GM12878 (cell line): ENCODE measurements at regions not wholly inside any gene's neighbourhood (a gene's known extent, or its start where the extent isn't known, plus 50 kb on each side); places are given as distances from the start of the nearest gene placed in this dataset.

Experiments used
- ATAC-seq: fragments of 200-7000 bp; cut with Tn5 transposase; 3 replicates; pipeline ENCODE4 v1.9.1; 2020; ENCODE audit warnings: mild to moderate bottlenecking, moderate library complexity
- BruUV-seq: library from RNA; stranded (reverse); fragments of 400-500 nt; replicated peaks from 2 replicates; lab custom pipeline; 2021; lab: Mats Ljungman, UMichigan
- CTCF ChIA-PET: fragments of 300-600 bp; sonication (Branson Sonifier 250); formaldehyde crosslinking; extraction: SDS; loops from one replicate; lab custom pipeline; 2021; ENCODE audit warnings: inconsistent platforms; lab: Yijun Ruan, JAX
- POLR2A ChIA-PET: fragments of 350-600 bp; formaldehyde crosslinking; extraction: SDS; loops from one replicate; lab custom pipeline; 2021; ENCODE audit warnings: inconsistent platforms; lab: Charles Lee
- RAD21 ChIA-PET: fragments of 300-600 bp; sonication (Branson Sonifier 250); formaldehyde crosslinking; loops from one replicate; lab custom pipeline; 2023; ENCODE audit warnings: antibody characterized with exemption; ENCODE audit not compliant: unreplicated experiment; lab: Charles Lee
- SMC1A ChIA-PET: fragments of 300-600 bp; sonication (Branson Sonifier 250); formaldehyde crosslinking; loops from one replicate; lab custom pipeline; 2023; ENCODE audit not compliant: unreplicated experiment, uncharacterized antibody; lab: Charles Lee
- DNase-seq: peaks from one replicate; pipeline ENCODE4 v3.0.0-alpha.2; 2011; ENCODE audit warnings: low read depth, low spot score
- FAIRE-seq: peaks from 3 replicates; lab custom pipeline; 2011; peaks lifted over from hg19 to GRCh38; lab: Jason Lieb, UNC
- H2AFZ ChIP-seq: 2 replicates; pipeline ENCODE4 v1.6.0; 2011; ENCODE audit warnings: low read depth, low read length, control low read depth; ENCODE audit not compliant: control insufficient read depth
- H3K27ac ChIP-seq: 2 replicates; pipeline ENCODE4 v1.5.1; 2011; ENCODE audit warnings: control low read depth; ENCODE audit not compliant: control insufficient read depth, insufficient read depth
- H3K27me3 ChIP-seq, 2 experiments: replicated peaks in 1 of 2; 2 replicates each; pipeline versions ENCODE4 v1.6.0 to v1.6.1; 2011; ENCODE audit warnings: low read length in 1 of 2; ENCODE audit not compliant: control insufficient read depth in 2 of 2, insufficient read depth in 2 of 2
- H3K36me3 ChIP-seq, 2 experiments: 2 replicates each; pipeline ENCODE4 v1.5.1; 2011; ENCODE audit warnings: low read length in 1 of 2; ENCODE audit not compliant: control insufficient read depth in 2 of 2, insufficient read depth in 2 of 2
- H3K4me1 ChIP-seq: 2 replicates; pipeline ENCODE4 v1.6.1; 2011; ENCODE audit warnings: mild to moderate bottlenecking, low read length, moderate library complexity, mixed read lengths; ENCODE audit not compliant: control insufficient read depth, insufficient read depth
- H3K4me2 ChIP-seq: 2 replicates; pipeline ENCODE4 v1.6.0; 2011; ENCODE audit warnings: control low read depth; ENCODE audit not compliant: control insufficient read depth, insufficient read depth
- H3K4me3 ChIP-seq: fragments of 200-600 bp; sonication (generic); 2 replicates; pipeline ENCODE4 v1.5.1; 2016
- H3K79me2 ChIP-seq: 2 replicates; pipeline ENCODE4 v1.6.0; 2011; ENCODE audit warnings: low read length; ENCODE audit not compliant: control insufficient read depth, insufficient read depth
- H3K9ac ChIP-seq: 2 replicates; pipeline ENCODE4 v1.8.0; 2011; ENCODE audit warnings: low read length, control low read depth, mixed read lengths; ENCODE audit not compliant: control insufficient read depth, insufficient read depth
- H3K9me3 ChIP-seq: replicated peaks from 3 replicates; pipeline ENCODE4 v1.5.1; 2011; ENCODE audit warnings: mild to moderate bottlenecking, low read length; ENCODE audit not compliant: control insufficient read depth, insufficient read depth
- H4K20me1 ChIP-seq: 2 replicates; pipeline ENCODE4 v1.6.0; 2011; ENCODE audit not compliant: control insufficient read depth, insufficient read depth
- BACH1 ChIP-seq: fragments of 450-650 bp; IDR thresholded peaks from 2 replicates; pipeline ENCODE4 v1.6.1; 2017; ENCODE audit warnings: mild to moderate bottlenecking, borderline replicate concordance
- NFXL1 ChIP-seq: fragments of 450-650 bp; IDR thresholded peaks from 2 replicates; pipeline ENCODE4 v1.6.1; 2017; ENCODE audit warnings: antibody characterized with exemption, mild to moderate bottlenecking, borderline replicate concordance
- NR2C1 ChIP-seq: fragments of 450-650 bp; IDR thresholded peaks from 2 replicates; pipeline ENCODE4 v1.6.1; 2017; ENCODE audit warnings: antibody characterized with exemption, mild to moderate bottlenecking, moderate library complexity
- RB1 ChIP-seq: fragments of 450-650 bp; formaldehyde crosslinking; IDR thresholded peaks from 2 replicates; pipeline ENCODE4 v1.6.1; 2017; ENCODE audit warnings: mild to moderate bottlenecking, borderline replicate concordance
- RCOR1 ChIP-seq: conservative IDR thresholded peaks from 2 replicates; pipeline ENCODE4 v1.6.1; 2012; ENCODE audit warnings: low read depth, low read length, improper control_type of control experiment
- RELB ChIP-seq: fragments of 450-650 bp; IDR thresholded peaks from 2 replicates; pipeline ENCODE4 v1.6.1; 2017; ENCODE audit warnings: low read depth, mild to moderate bottlenecking, moderate library complexity
- SIN3A ChIP-seq: IDR thresholded peaks from 2 replicates; pipeline ENCODE4 v1.6.1; 2012; ENCODE audit warnings: low read depth, low read length, improper control_type of control experiment
- SMARCA5 ChIP-seq: fragments of 450-650 bp; IDR thresholded peaks from 2 replicates; pipeline ENCODE4 v1.6.1; 2017; ENCODE audit warnings: mild to moderate bottlenecking
- STAT1 ChIP-seq: fragments of 450-650 bp; conservative IDR thresholded peaks from 2 replicates; pipeline ENCODE4 v1.6.1; 2014; ENCODE audit warnings: antibody characterized with exemption, mild to moderate bottlenecking
- TCF3 ChIP-seq: IDR thresholded peaks from 2 replicates; pipeline ENCODE4 v1.6.1; 2012; ENCODE audit warnings: low read depth, mild to moderate bottlenecking, low read length, borderline replicate concordance; ENCODE audit not compliant: insufficient read depth
- ZBTB11 ChIP-seq: fragments of 450-650 bp; formaldehyde crosslinking; IDR thresholded peaks from 2 replicates; pipeline ENCODE4 v1.5.0; 2022; ENCODE audit warnings: mild to moderate bottlenecking, missing genetic modification characterization
- ZNF592 ChIP-seq: fragments of 450-650 bp; IDR thresholded peaks from 2 replicates; pipeline ENCODE4 v1.6.1; 2017; ENCODE audit warnings: mild to moderate bottlenecking, moderate library complexity
- ZZZ3 ChIP-seq: IDR thresholded peaks from 2 replicates; pipeline ENCODE4 v1.6.1; 2011; ENCODE audit warnings: low read depth; ENCODE audit not compliant: control insufficient read depth, insufficient read length
- WGBS: methylation state at CpG from one replicate; pipeline ENCODE4 v1.1.6; 2016; ENCODE audit warnings: low lambda C conversion rate; ENCODE audit not compliant: insufficient replicate concordance, insufficient coverage; ENCODE audit errors: missing lambda C conversion rate; 5-methylcytosine and 5-hydroxymethylcytosine counted together
- in situ Hi-C: fragments of 300-500 bp; cut with MboI; formaldehyde crosslinking; loops from 9 replicates; pipeline ENCODE4 v1.14.3; 2018; ENCODE audit warnings: mixed read lengths
- intact Hi-C: fragments of 100-400 bp; cut with micrococcal nuclease; formaldehyde crosslinking; loops from one replicate; pipeline ENCODE4 v1.14.2; 2022; ENCODE audit not compliant: unreplicated experiment

GRCh38 chr1:14100919-14101318, 400.9 kb downstream of the PRDM2 start (continued):
- no peak for TF ChIP-seq RB1
- no peak for TF ChIP-seq NFXL1
- no peak for TF ChIP-seq ZZZ3

- no peaks in the 10 kb centered on the region for H3K9me3 ChIP-seq
- intact Hi-C loops, result no loop called here
- peaks cover 0 to 2% of the 10 kb centered on the region in 2 experiments; a peak in 1 of 4 replicates for H3K27me3 ChIP-seq
- H2AFZ ChIP-seq, result no peak overlapping the region
- ChIA-PET RAD21 (no interaction called here), POLR2A (no interaction called here), SMC1A (interaction anchor here (0.5 kb wide), 1 partner anchor 589 kb away, joined by 4 read pairs; no protein-coding TSS in a partner anchor), CTCF (interaction anchor here (0.7 kb wide), 1 partner anchor 809 kb away, joined by 3 read pairs; no protein-coding TSS in a partner anchor)
- H3K4me3 ChIP-seq, result no peak overlapping the region
- FAIRE-seq, result no peak
- 47% methylated on average over 9 of the region's 9 CpGs for WGBS
- H4K20me1 ChIP-seq, result no peaks in the 10 kb centered on the region
- no peaks in the 10 kb centered on the region for H3K79me2 ChIP-seq
- no peak for ATAC-seq
- H3K4me2 ChIP-seq, result no peak overlapping the region
- no peak overlapping the region for H3K27ac ChIP-seq
- no peak overlapping the region for H3K9ac ChIP-seq
- in situ Hi-C loops, result loop anchor here (10.0 kb wide), 1 partner anchor 473 kb away; no protein-coding TSS in a partner anchor
- no TSS peak for BruUV-seq
- no peak for DNase-seq
- no peaks in the 10 kb centered on the region for H3K4me1 ChIP-seq
- no peaks in the 10 kb centered on the region for H3K36me3 ChIP-seq
- TF ChIP-seq NR2C1 (no peak), STAT1 (no peak), SIN3A (no peak), ZBTB11 (no peak), RCOR1 (no peak), ZNF592 (no peak), TCF3 (no peak), RELB (no peak), BACH1 (no peak), SMARCA5 (no peak)
Observed at GRCh38 chr1:14102180-14102579, 402.2 kb downstream of the PRDM2 start.
